AG09319 (cell line): ENCODE measurements at regions not wholly inside any gene's neighbourhood (a gene's known extent, or its start where the extent isn't known, plus 50 kb on each side); places are given as distances from the start of the nearest gene placed in this dataset.

Source experiments
- DNase-seq: peaks from one replicate; pipeline ENCODE4 v3.0.0-alpha.2; 2010; ENCODE audit warnings: low read depth; ENCODE audit errors: extremely low read depth
- TF ChIP-seq, protein P1 (sequence below): IDR thresholded peaks from 2 replicates; pipeline ENCODE4 v1.5.1; 2011; ENCODE audit warnings: low read depth, mild to moderate bottlenecking, inconsistent platforms, low read length, moderate library complexity

- TF ChIP-seq, protein P1, sequence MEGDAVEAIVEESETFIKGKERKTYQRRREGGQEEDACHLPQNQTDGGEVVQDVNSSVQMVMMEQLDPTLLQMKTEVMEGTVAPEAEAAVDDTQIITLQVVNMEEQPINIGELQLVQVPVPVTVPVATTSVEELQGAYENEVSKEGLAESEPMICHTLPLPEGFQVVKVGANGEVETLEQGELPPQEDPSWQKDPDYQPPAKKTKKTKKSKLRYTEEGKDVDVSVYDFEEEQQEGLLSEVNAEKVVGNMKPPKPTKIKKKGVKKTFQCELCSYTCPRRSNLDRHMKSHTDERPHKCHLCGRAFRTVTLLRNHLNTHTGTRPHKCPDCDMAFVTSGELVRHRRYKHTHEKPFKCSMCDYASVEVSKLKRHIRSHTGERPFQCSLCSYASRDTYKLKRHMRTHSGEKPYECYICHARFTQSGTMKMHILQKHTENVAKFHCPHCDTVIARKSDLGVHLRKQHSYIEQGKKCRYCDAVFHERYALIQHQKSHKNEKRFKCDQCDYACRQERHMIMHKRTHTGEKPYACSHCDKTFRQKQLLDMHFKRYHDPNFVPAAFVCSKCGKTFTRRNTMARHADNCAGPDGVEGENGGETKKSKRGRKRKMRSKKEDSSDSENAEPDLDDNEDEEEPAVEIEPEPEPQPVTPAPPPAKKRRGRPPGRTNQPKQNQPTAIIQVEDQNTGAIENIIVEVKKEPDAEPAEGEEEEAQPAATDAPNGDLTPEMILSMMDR, result no peak
- no peak for DNase-seq
Observed at GRCh38 chr2:217412277-217412676, 552.4 kb upstream of the TNP1 start.

- DNase-seq, result no peak
- TF ChIP-seq, protein P1, result no peak
Observed at GRCh38 chr2:217410681-217410960, 550.8 kb upstream of the TNP1 start.

DNA sequence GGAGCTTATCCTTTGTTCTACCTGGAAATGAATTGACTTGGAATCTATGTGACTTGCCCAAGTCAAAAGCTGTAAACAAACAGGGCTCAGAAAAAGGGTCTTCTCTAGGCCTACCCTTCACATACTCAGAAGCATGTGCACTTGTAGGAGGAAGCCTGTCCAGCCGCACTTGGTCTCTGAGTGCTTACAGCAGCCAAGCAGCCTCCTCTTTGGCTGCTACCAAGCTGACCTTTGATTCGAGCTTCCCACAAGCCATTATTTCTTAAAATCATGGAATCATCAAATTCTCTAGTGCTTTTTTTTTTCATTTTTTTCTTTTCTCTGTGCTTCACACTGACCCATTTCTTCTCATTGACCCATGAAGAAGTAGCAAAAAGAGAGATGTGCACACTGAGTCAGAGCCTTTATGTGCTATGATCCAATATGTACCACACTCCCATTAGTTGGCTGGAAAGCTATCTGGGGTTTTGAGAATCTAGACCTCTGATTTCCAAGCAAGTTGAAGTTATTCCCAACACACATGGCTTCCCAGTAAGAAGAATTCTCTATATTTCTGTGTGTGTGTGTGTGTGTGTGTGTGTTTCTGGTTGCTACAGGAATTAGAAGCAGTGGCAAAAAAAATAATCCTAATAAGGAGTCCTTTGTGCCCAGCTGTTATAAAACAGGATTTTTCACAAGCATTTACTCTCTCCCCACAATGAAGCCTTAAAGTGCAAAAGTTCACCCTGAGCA lies 550.3 kb upstream of the TNP1 start:
- TF ChIP-seq, protein P1, result no peak
- DNase-seq, result no peak

GRCh38 chr2:217407362-217407761 lies 547.5 kb upstream of the TNP1 start:
- TF ChIP-seq, protein P1, result no peak

DNA sequence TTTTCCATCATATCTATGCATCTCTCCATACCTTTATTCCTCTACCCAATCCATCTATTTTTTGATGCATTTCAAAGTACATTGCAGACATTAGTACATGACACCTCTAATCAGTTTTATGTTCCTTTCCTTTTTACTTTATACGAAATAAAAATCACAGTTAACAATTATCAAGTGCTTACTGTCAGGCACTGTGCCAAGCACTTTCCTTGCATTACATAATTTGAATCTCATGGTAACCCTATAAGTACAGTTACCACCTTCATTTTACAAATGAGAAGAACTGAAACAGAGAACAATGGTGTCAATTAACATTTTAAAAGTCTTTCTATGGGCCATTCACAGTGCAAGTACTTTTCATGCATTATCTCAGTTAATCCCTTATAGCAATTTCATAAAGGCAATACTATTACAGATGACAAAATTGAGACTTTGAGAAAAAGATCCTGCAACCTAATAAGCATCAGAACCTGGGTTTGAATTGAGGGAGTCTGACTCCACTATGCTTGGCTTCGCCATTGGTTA lies 544.4 kb upstream of the TNP1 start:
- TF ChIP-seq, protein P1, result no peak
- DNase-seq, result no peak

More at GRCh38 chr2:217407362-217407761, 547.5 kb upstream of the TNP1 start:
- DNase-seq, result no peak

DNA sequence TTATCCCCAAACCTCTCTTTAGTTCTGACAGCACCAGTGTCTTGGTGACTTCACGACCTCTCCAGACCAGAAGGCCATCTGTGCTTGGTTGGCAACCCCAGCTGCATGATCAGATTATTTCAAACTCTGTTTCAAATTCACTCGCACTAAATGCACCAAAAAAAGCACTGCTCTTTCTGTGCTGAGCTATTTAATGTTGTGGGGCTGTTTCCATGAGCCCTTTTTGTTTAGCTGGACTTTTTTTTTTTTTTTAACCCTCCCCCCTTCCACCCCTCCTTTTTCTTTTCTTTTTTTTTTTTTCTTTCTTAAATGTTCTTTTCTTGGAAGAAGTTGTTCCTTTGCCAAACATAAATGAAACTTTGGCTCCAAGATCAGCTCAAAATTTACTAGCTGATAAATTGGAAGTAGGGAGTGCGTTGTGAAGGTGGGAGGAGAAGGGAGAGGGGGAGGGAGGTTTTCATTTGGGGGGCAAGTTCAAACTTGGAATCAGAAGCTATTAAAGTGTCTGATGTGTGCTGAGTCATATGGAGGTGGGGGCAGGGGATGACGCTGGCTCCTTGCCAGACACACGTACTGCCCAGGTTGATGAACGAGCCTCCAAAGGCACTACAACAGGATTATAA lies 543.0 kb upstream of the TNP1 start:
- TF ChIP-seq, protein P1, result no peak
- no peak for DNase-seq

DNA sequence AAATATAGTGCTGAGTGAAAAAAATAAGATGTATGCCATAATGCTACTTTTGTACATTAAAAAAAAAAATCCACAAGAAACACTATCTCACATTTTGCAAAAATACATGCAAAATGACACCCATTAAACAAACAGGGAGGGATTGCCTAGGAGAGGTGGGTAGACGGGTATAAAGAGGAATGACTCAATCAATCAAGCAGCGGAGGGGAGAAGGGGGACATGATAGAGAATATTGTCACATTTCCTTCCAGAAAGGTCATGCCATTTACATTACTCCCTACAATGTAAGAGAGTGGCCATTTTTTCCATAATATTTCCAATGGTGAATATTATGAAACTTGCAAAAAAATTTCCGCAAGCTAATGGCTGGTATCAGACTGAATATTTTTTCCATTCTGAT lies 542.3 kb upstream of the TNP1 start:
- no peak for DNase-seq
- TF ChIP-seq, protein P1, result no peak
